ENCODE measurements at regions not wholly inside any gene's neighbourhood (a gene's known extent, or its start where the extent isn't known, plus 50 kb on each side); places are given as distances from the start of the nearest gene placed in this dataset.

DNA sequence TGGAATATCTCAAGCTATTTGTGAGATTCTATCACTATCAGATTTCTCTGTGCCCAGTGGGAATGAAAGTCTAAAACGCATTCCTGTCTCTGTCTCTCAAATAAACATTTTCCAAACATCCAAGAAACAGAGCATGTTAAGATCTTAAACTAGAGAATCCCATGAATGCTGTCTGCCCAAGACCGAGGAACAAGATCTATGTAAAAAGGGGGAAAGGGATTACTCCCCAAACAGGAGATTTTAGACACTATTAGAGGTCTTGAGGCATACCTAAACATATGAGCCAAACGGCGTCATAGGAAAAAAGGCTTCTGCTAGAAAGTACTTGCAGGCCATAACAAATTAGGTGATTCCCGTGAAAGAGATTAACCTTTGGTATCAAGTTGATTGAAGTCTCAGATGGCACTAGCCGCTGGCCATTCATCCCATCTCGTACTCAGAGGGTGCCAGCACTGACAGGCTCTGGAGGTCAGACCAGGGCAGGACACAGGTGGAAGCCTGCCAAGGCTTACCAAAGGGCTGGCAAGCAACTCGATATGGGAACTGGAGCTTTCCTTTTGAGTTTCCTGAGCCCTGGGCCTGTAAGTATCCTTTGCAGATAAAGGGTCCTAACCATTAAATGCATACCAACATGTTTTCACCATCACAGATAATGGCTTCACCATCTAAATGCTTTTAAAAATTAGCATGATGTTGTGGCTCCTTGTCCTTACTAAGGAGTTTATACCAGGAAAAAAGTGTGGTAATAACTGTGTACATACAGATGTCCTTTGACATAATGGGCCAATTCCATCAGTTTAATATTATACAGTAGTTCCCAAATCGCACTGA lies 225.2 kb downstream of the FOXO1 start:
- no peak for DNase-seq

DNA sequence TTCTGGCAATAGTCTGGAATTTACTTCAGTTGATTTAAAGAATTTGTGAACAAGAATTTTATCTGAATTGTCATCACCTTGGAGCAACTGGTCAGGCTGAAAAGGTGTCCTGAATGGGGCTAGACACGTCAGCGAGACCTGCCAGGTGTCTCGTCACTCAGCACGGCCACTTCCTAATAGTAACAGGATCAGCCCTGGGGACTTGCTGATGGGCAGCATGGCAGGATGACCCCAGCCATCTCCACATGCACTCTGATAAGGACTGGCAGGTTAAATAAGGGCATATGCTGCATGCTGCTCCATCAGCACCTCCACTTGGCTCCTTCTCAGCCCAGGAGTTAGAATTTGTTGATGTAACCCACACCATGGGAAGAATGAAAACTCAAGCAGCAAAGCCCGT lies 224.2 kb downstream of the FOXO1 start:
- no peak for DNase-seq

DNA sequence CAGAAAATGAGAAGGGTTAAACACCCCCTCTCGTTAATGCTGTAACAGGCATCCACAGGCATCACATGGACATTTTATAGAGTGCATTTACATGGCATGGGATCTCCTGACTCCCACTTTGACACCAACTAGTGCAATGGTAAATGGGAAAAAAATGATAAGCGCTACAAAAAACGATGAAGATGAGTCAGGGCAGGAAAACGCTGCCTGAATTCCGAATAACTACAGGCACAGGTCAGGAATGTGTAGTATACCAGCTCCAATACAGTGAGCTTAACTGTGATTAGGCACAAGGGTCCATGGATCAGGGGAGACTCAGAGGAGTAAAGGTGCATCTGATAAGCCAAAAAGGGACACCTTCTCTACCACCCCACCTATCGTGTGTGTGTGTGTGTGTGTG lies 223.6 kb downstream of the FOXO1 start:
- DNase-seq: no peak

DNA sequence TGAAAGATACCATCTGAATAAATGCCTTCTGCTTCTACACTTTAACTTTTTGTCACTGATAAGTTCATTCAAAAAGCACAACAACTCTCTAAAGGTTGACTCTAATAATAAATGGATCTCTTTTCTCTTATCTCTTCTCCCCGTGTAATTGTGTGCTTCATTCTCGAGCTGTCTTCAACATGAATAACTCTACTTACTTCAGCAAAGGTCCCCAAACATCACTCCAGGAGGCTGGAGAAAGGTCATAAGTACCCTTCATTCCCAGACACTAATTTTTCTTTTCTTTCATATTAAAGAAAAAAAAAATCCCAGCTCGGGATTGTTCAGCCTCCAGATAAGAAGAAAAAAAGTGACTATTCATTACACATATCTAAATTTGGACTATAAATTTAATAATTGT lies 222.2 kb downstream of the FOXO1 start:
- no peak for DNase-seq

DNA sequence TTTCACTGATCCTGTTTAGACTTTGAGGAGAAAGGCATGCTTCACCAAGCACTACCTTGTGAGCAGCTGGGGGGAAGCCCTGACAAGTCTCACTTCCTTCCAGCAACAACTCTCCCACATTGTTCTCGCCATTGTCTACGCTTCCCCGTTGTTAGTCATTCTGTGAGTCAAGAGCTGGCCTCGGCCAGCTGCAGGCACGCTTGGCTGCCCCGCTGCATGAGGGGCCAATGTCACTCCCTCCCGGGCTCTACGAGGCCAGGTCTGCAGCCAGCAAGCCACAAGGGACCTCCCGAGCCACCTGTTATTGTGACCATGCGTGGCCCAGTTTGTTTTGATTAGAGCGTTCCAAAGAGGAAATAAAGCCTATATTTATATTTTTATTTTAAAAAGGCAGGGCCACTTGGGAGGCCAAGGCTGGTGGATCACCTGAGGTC lies 220.9 kb downstream of the FOXO1 start:
- DNase-seq: no peak

DNA sequence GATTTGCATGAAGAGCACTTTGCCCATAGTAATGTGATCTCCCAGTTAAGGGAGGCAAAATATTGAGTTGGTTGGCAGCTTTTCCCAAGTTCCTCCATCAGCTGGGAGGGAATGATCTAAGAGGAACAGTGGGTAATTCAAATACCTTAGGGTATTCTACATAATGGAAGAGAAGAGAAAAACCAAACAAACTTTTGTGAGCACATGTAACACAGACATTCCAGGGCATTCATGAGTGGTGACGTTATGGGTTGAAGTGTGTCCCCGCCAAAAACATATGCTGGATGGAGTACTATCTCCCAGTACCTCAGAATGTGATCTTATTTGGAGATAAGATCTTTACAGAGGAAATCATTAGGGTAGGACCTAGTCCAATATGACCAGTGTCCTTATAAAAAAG lies 220.1 kb downstream of the FOXO1 start:
- no peak for DNase-seq

DNA sequence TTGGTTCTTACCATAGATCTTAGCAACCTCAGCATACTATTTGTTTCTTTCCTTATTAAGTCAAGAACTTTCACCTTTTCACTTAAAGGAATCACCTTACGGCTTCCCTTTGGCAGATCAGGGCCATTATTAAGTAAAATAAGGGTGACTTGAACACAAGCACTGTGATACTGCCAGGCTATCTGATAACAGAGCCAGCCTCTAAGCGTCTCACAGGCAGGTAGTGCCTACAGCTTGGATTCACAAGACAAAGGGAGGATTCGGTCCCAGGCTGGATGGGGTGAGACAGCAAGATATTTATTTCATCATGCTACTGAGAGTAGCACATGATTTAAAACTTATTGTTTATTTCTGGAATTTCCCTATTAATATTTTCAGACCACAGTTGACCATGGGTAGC lies 218.6 kb downstream of the FOXO1 start:
- DNase-seq: no peak

DNA sequence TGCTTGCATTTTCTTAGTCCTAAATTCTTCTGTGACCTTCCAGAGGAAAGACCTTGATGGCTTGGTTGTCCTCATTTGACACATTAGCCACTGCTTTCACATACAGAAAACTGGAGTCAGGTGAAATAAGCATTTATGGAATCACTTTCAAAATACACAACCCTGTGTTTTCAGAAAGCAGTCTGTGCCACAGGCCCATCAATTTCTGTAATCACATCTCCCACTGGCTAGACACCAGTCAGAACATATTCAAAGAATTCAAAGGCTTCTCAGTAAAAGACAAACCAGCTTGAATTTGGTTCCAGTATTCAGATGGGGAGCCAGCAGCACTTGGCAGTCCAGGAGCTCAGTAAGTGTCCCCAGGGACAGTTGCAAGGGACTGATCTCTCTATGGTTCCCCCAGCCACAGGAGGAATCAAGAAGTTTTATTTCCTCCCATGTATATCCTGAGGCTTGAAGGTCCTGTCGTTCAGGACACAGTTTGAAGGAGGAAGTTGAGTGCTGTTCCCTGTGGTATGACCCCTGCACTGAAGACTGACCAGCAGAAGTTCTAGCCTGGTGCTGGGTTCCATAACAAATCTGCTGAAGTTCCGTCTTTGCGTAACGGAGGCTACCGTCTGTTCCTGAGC lies 214.3 kb downstream of the FOXO1 start:
- DNase-seq: no peak

DNA sequence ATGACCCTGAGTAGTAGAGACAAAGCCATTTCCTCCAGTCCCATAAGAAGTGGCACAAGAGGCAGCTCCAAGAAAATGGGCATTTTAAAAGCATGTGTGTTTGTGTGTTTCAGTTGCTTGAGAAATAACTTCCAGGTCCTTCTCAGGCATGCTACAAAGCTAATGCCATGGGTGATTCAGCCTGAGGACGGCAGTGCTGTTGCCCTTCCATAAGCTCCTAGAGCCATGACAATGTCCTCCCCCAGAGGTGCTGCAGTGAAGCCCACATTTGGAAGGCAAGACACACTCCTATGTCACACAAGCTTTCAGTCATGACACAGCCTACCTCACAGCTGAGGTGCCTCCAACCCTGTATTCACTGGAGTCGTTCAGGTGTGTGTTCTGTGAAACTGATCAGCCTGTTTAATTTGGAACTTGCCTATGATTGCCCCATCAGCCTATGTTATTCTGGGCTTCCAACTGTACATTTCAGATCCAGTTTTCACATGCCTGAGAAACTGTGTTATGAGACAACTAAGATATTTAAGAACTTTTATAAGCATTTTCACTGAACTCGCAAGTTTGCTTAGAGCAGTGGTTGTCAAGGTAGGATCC lies 213.6 kb downstream of the FOXO1 start:
- DNase-seq: no peak

DNA sequence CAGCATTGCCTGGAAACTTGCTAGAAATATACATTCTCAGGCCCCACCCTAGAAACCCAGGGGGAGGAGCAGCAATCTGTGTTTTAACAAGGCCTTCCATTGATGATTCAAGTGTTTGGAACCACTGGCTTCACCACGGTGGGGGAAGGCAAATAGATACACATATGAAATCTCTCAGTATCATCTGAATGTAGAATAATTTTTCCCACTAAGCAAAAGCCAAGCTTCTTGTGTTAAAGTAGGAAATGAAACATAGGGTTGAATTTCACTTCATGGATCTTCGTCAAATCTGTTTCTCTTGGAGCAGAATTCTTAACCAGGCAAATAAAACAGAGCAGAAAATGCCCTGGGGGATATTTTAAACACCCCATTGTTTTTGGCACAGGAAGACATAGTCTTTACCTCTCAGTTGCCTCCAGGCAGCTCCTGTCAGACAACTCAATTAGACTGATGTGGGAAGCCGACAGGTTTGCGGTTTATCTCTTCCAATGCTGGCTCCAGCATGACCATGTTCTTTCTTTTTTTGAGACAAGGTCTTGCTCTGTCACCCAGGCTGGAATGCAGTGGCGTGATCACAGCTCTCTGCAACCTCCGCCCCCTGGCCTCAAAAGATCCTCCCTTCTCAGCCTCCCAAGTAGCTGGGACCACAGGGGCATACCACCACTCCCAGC lies 213.0 kb downstream of the FOXO1 start:
- DNase-seq: no peak

DNA sequence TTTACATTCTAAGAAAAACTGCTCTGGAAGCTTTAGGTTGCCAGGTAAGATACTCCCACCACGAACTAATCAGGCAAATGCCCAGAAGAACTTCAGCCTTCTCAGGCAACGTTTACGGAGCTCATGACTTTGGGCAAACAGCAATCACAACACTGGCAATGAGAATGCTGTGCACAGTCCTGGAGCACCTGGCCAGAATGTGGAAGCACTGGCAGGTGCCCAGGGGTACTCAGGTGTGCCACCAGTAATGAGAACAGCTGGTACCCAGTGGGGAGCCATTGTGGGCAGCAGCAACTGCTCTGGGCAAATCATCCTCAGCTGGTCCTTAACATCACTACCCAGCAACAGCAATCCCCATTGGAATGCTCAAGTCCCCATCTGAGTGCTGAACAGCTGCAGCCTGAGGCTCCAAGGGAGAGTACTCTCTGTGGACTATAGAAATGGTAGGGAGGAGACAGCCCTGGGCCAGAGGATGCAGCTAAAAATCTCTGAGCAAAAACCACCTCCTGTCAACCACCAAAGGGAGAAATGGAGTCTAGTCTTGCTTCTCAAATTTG lies 210.0 kb downstream of the FOXO1 start:
- no peak for DNase-seq

DNA sequence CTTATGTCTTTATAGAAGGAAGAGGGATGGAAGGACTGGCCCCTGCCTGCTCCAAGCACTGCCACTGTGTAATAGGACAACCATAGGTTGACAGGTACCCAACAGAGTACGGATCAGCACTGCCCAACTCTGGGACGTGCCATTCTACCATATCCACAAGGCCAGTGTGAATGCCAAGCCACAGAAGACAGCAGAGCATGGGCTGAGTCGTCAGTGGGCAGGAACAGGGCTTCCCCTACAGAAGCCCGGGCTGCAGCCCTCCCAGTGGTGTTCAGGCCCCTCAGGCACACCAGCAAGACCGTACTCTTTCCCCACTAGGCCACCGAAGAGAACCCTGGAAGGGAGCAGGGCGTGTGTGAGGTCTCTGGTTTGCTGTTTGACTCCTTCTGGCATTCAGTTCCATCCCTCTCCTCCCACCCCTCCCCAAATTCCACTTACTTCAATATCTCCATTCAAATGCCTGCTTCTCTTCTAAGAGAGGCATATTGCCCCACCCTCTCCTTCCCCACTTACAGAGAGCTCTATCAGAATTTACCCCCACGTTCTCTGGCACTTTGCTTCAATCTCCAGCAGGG lies 209.4 kb downstream of the FOXO1 start:
- DNase-seq: no peak

DNA sequence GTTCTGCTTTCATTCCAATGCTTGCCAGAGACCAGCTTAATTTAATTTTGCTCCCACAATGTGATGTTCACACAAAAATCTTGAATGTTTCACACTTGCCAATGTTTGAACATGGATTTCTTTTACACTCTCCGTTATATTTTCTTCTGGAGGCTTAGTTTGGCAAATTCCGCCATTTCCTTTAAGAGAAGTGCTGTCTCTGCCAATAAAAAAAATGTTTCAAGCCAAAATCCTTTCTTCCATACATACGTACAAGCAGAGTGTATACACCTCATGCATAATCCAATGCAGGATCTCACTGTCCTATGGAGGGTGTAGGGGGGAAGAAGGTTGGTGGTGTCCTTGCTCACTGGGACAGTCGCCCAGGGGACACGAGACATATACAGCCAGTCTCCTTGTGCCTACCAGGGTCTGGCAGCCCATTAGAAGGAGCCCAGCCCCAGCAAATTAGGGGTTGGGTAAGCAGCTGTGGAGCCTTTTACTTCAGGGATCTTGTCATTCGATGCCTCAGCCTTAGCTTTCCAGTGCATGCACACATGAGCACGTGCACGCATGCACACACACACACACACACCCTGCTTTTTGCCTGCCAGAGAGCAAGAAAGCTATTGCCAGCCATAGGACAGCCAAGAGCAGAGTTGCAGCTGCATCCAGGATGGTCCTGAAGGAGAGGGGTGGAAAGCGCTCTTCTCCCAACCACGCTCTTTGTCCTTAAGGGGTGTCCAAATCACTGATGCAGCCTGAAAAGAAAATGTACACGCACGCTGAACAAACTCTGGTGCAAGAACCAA lies 208.3 kb downstream of the FOXO1 start:
- DNase-seq: no peak

DNA sequence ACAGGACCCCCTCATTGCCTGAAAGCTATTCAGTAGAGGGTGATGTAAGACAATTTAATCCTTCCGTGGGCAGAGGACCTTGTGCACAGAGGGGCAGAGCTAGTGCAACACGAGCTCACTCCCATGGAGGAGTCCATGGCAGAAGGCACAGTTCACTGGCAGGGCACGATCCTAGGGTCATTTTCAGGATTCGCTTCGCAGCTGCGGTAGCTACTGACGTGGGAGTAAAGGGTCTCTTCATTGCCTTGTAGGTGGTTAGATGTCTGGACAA lies 207.8 kb downstream of the FOXO1 start:
- no peak for DNase-seq

DNA sequence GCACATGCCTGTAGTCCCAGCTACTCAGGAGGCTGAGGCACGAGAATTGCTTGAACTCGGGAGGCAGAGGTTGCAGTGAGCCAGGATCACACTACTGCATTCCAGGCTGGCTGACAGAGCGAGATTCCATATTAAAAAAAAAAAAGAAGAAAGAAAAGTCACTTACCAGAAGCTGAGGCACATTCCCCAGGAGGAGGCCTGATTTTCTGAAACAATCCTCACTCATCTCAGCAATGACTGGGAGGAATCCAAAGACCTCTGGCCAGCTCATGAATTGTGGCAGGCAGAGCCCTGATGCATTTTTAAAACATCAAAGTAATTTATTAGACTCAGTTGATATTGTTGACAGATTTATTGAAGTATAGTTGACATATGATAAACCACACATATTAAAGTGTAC lies 206.3 kb downstream of the FOXO1 start:
- DNase-seq: no peak

DNA sequence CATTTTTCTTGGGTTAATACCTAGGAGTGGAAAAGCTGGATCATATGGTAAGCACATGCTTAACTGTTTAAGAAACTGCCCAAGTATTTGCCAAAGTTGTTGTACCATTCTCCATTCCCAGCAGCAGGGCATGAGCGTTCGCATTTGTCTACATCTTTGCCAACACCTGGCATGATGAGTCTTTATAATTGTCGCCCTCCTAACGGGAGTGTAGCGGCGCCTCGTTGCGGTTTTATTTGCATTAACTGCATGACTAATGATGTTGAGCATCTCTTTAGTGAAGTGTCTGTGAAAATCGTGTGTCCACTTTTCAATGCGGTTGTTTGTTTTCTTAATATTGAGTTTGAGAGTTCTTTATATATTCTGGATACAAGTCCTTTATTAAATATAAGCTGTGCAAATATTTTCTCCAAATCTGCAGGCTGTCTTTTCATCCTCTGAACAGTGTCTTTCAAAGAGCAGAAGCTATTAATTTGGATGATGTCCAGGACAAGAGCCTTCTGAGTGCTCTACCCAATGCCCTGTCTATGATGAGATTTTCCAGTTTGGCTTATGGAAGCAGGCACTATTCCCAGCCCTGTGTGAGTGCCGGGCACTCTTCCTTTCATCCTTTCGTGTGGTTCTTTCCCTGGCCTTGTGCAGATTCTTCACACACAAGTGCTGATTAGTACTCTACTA lies 202.0 kb downstream of the FOXO1 start:
- DNase-seq: no peak

DNA sequence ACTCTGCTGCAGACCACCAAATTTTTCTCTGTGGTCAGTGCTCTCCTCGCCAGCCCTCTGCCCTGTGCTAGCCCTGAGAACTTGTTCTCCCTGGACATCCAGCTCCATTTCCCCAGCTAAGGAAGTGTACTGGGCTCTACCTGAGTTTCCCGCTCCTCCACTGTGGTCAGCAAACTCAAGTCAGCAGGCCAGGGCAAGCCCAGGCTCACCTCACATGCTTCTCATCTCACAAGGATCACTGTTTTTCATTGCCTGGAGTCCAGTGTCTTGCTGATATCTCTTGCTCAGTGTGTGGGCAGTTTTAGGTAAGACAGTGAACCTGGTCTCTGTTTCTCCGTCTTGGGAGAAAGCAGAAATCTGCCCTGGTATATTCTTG lies 201.4 kb downstream of the FOXO1 start:
- no peak for DNase-seq

DNA sequence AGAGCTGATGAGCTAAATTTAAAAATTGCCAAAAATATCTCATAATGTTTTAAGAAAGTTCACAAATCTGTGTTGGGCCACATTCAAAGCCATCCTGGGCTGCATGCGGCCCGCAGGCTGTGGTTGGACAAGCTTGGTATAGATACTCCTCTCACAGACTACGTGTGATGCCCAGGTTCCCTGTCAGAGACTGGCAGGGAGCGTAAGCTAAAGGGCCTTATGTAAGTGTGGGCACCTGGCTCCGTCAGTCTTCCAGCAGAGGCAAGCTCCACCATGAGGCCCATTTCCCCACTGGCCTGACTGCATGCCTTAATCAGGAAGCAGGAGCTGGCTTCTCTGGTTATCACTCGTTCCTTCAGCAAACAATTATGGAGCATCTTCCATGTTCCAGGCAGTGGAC lies 200.2 kb downstream of the FOXO1 start:
- no peak for DNase-seq

DNA sequence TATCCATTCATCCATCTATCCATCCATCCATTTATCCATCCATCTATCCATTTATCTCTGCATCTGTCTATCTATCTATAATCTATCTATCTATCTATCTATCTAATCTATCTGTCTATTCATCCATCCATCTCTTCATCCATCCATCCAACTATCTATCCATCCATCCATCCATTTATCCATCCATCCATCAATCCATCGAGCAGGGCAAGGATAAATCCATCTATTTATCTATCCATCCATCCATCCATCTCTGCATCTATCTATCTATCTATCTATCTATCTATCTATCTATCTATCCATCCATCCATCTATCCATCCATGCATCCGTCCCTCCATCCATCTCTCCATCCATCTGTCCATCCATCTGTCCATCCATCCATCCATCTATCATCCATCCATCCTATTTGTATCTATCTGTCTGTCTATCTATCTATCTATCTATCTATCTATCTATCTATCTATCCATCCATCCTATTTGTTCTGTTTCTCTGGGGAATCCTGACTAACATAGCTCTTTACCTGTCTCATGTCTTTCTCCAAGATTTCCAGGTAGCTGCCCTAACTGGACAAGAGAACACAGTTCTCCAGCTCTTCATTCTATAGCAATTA lies 198.1 kb downstream of the FOXO1 start:
- no peak for DNase-seq

DNA sequence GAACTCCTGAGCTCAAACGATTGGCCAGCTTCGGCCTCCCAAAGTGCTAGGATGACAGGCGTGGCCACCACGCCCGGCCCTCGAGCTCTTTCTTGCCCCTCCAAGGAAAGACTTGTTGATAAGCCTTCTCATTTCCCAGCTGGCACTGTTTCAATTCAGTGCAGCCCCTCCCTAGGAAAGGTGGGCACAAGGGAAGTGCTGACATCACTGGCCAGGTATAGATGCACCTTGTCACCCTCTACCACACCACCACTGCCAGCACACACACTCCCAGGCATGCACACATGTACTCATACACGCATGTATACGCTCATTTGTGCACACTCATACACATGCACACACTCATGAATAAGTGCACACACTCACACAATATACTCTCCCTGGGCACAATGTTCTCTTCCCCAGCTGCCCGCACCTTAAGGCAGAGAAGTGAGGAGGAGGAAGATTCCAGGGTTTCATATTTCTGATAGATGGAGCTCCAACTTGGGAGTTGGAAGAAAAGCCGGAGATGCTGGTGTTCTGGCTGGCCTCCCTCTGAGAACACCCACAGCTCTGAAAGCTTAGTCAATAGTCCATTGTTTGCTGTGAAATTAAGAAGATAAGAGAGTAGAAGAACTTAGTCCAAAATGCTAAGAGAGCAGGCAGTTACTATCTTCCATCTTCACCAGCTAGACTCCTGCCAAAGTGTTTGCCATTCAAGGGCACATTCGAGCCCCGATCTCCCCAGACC lies 196.7 kb downstream of the FOXO1 start:
- no peak for DNase-seq

DNA sequence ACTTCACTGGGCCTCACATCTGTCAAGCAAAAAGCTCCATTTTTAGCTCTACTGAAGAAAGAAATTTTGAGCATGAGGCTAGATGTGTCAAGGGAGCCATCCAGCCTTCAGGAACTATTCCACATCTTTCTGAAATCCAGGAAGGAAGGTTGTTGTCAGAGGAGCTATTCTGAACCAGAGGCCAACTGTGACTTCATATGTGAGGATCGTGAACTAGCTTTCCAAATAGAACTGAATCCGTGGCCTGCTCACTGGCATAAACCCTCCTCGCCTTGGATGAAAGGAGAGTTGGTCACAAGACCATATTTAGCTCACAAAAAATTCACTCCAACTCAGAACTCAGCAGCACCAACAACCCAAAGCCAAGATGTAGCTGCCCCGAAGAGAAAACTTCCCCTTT lies 195.8 kb downstream of the FOXO1 start:
- DNase-seq: no peak

All from NCI-H1436 treated with DMSO at 0.1 percent for 48 hours (cell line).